ENCODE measurements at regions not wholly inside any gene's neighbourhood (a gene's known extent, or its start where the extent isn't known, plus 50 kb on each side); places are given as distances from the start of the nearest gene placed in this dataset.
"Not testable (repeated sequence)": the region's sequence is repeated elsewhere in the genome, so short reads cannot be mapped to it uniquely, and the experiment has no call there.

- DNase-seq (ENCODE audit: low spot score) = not testable (repeated sequence)
Measured at GRCh38 chr16:26596033-26596432, 470.7 kb upstream of the C16orf82 start.

- DNase-seq (ENCODE audit: low spot score) = no peak
Measured at GRCh38 chr16:26598061-26598460, 468.7 kb upstream of the C16orf82 start.

- DNase-seq (ENCODE audit: low spot score) = no peak
Measured at GRCh38 chr16:26598998-26599784, 467.5 kb upstream of the C16orf82 start.

GRCh38 chr16:26599785-26600104 lies 467.0 kb upstream of the C16orf82 start:
- no peak for DNase-seq (ENCODE audit: low spot score)

GRCh38 chr16:26601335-26601734 lies 465.4 kb upstream of the C16orf82 start:
- no peak for DNase-seq (ENCODE audit: low spot score)

GRCh38 chr16:26605626-26606271 lies 461.0 kb upstream of the C16orf82 start:
- no peak for DNase-seq (ENCODE audit: low spot score)

GRCh38 chr16:26606381-26607150 lies 460.2 kb upstream of the C16orf82 start:
- no peak for DNase-seq (ENCODE audit: low spot score)

- no peak for DNase-seq (ENCODE audit: low spot score)
Measured at GRCh38 chr16:26614237-26614841, 452.4 kb upstream of the C16orf82 start.

GRCh38 chr16:26623442-26623841 lies 443.3 kb upstream of the C16orf82 start:
- DNase-seq (ENCODE audit: low spot score) = no peak

- no peak for DNase-seq (ENCODE audit: low spot score)
Measured at GRCh38 chr16:26627958-26628357, 438.8 kb upstream of the C16orf82 start.

- not testable (repeated sequence) for DNase-seq (ENCODE audit: low spot score)
Measured at GRCh38 chr16:26631365-26631764, 435.4 kb upstream of the C16orf82 start.

- no peak for DNase-seq (ENCODE audit: low spot score)
Measured at GRCh38 chr16:26642047-26642664, 424.6 kb upstream of the C16orf82 start.

- no peak for DNase-seq (ENCODE audit: low spot score)
Measured at GRCh38 chr16:26643519-26643918, 423.2 kb upstream of the C16orf82 start.

GRCh38 chr16:26644912-26645543 lies 421.7 kb upstream of the C16orf82 start:
- no peak for DNase-seq (ENCODE audit: low spot score)

GRCh38 chr16:26645614-26646013 lies 421.1 kb upstream of the C16orf82 start:
- DNase-seq (ENCODE audit: low spot score) = no peak

GRCh38 chr16:26647870-26648269 lies 418.9 kb upstream of the C16orf82 start:
- no peak for DNase-seq (ENCODE audit: low spot score)

GRCh38 chr16:26648851-26649250 lies 417.9 kb upstream of the C16orf82 start:
- DNase-seq (ENCODE audit: low spot score) = no peak

- DNase-seq (ENCODE audit: low spot score) = no peak
Measured at GRCh38 chr16:26649381-26650045, 417.2 kb upstream of the C16orf82 start.

- DNase-seq (ENCODE audit: low spot score) = no peak
Measured at GRCh38 chr16:26651464-26651863, 415.3 kb upstream of the C16orf82 start.

- no peak for DNase-seq (ENCODE audit: low spot score)
Measured at GRCh38 chr16:26651884-26652283, 414.8 kb upstream of the C16orf82 start.

GRCh38 chr16:26658486-26658885 lies 408.2 kb upstream of the C16orf82 start:
- no peak for DNase-seq (ENCODE audit: low spot score)

Data from AG20443 (cell line).